IMR-90 (cell line): ENCODE measurements at regions not wholly inside any gene's neighbourhood (a gene's known extent, or its start where the extent isn't known, plus 50 kb on each side); places are given as distances from the start of the nearest gene placed in this dataset.
"Not testable (repeated sequence)": the region's sequence is repeated elsewhere in the genome, so short reads cannot be mapped to it uniquely, and the experiment has no call there.

Source experiments
- CTCF ChIP-seq: conservative IDR thresholded peaks from 2 replicates; pipeline ENCODE4 v1.5.1; 2012; ENCODE audit warnings: mild to moderate bottlenecking, low read depth, low read length, improper control_type of control experiment
- MAFK ChIP-seq: IDR thresholded peaks from 2 replicates; pipeline ENCODE4 v1.6.1; 2012; ENCODE audit warnings: low read depth, low read length, improper control_type of control experiment
- USF2 ChIP-seq: fragments of 150-350 bp; IDR thresholded peaks from 2 replicates; pipeline ENCODE4 v1.6.1; 2017; ENCODE audit warnings: mild to moderate bottlenecking, antibody characterized with exemption, low read length, low read depth

GRCh38 chr6:115746583-115746982, 314.1 kb downstream of the FRK start:
- not testable (repeated sequence) for TF ChIP-seq CTCF, MAFK, USF2
